ENCODE measurements at regions not wholly inside any gene's neighbourhood (a gene's known extent, or its start where the extent isn't known, plus 50 kb on each side); places are given as distances from the start of the nearest gene placed in this dataset.

DNA sequence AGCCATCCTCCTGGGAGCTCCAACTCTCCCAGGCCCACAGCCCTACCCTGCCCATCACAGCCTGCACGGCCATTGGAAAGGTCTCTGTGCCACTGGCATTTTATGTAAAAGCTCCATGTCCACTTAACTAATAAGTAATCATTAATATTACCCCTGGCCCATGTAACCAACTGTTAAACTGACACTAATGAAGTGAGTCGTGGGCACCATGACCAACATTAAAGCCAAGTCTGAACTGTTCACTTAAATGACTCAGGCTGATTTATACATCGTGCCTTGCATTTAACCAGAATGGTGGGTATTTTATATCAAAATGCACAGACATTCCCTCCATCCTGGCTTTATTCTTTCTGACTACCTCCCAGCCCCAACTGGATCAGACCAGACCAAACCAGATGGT lies 229.3 kb downstream of the SOX9 start:
- Mint-ChIP-seq H3K36me3 (no peaks in the 10 kb centered on the region), H3K4me1 (peaks cover 27% of the 10 kb centered on the region), H3K27me3 (ENCODE audit: low read depth) (no peaks in the 10 kb centered on the region), H3K9me3 (no peaks in the 10 kb centered on the region), H3K4me3 (no peak overlapping the region), H3K27ac (no peak overlapping the region)
- no peak for ATAC-seq
- DNase-seq (ENCODE audit: low spot score) = no peak
- TF ChIP-seq MYBL2 (CRISPR knock-in tag; IDR thresholded peaks at IDR 0.05) (no peak), TEAD1 (CRISPR knock-in tag; IDR thresholded peaks at IDR 0.05) (no peak), MXD4 (CRISPR knock-in tag; IDR thresholded peaks at IDR 0.05; ENCODE audit: borderline replicate concordance) (no peak), NR3C1 (CRISPR knock-in tag; conservative IDR thresholded peaks at IDR 0.05; ENCODE audit: low read depth) (no peak), FOXP1 (CRISPR knock-in tag; IDR thresholded peaks at IDR 0.05; ENCODE audit: borderline replicate concordance) (no peak), TP53 (CRISPR knock-in tag; IDR thresholded peaks at IDR 0.05) (no peak), SP1 (CRISPR knock-in tag; conservative IDR thresholded peaks at IDR 0.05) (no peak), OVOL2 (CRISPR knock-in tag; IDR thresholded peaks at IDR 0.05; ENCODE audit: borderline replicate concordance) (no peak), ZNF423 (CRISPR knock-in tag; IDR thresholded peaks at IDR 0.05) (no peak), SMAD4 (CRISPR knock-in tag; IDR thresholded peaks at IDR 0.05) (no peak), IRF2 (CRISPR knock-in tag; IDR thresholded peaks at IDR 0.05; ENCODE audit: borderline replicate concordance, low read depth) (no peak), ZNF232 (CRISPR knock-in tag; IDR thresholded peaks at IDR 0.05) (no peak)
- TF ChIP-seq, protein P1, sequence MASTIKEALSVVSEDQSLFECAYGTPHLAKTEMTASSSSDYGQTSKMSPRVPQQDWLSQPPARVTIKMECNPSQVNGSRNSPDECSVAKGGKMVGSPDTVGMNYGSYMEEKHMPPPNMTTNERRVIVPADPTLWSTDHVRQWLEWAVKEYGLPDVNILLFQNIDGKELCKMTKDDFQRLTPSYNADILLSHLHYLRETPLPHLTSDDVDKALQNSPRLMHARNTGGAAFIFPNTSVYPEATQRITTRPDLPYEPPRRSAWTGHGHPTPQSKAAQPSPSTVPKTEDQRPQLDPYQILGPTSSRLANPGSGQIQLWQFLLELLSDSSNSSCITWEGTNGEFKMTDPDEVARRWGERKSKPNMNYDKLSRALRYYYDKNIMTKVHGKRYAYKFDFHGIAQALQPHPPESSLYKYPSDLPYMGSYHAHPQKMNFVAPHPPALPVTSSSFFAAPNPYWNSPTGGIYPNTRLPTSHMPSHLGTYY (CRISPR knock-in tag; IDR thresholded peaks at IDR 0.05) = no peak
- TF ChIP-seq, protein P2, sequence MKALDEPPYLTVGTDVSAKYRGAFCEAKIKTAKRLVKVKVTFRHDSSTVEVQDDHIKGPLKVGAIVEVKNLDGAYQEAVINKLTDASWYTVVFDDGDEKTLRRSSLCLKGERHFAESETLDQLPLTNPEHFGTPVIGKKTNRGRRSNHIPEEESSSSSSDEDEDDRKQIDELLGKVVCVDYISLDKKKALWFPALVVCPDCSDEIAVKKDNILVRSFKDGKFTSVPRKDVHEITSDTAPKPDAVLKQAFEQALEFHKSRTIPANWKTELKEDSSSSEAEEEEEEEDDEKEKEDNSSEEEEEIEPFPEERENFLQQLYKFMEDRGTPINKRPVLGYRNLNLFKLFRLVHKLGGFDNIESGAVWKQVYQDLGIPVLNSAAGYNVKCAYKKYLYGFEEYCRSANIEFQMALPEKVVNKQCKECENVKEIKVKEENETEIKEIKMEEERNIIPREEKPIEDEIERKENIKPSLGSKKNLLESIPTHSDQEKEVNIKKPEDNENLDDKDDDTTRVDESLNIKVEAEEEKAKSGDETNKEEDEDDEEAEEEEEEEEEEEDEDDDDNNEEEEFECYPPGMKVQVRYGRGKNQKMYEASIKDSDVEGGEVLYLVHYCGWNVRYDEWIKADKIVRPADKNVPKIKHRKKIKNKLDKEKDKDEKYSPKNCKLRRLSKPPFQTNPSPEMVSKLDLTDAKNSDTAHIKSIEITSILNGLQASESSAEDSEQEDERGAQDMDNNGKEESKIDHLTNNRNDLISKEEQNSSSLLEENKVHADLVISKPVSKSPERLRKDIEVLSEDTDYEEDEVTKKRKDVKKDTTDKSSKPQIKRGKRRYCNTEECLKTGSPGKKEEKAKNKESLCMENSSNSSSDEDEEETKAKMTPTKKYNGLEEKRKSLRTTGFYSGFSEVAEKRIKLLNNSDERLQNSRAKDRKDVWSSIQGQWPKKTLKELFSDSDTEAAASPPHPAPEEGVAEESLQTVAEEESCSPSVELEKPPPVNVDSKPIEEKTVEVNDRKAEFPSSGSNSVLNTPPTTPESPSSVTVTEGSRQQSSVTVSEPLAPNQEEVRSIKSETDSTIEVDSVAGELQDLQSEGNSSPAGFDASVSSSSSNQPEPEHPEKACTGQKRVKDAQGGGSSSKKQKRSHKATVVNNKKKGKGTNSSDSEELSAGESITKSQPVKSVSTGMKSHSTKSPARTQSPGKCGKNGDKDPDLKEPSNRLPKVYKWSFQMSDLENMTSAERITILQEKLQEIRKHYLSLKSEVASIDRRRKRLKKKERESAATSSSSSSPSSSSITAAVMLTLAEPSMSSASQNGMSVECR (CRISPR knock-in tag; IDR thresholded peaks at IDR 0.05; ENCODE audit: borderline replicate concordance) = no peak
- TF ChIP-seq, protein P3, sequence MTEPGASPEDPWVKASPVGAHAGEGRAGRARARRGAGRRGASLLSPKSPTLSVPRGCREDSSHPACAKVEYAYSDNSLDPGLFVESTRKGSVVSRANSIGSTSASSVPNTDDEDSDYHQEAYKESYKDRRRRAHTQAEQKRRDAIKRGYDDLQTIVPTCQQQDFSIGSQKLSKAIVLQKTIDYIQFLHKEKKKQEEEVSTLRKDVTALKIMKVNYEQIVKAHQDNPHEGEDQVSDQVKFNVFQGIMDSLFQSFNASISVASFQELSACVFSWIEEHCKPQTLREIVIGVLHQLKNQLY (CRISPR knock-in tag; IDR thresholded peaks at IDR 0.05) = no peak
- TF ChIP-seq, protein P4, sequence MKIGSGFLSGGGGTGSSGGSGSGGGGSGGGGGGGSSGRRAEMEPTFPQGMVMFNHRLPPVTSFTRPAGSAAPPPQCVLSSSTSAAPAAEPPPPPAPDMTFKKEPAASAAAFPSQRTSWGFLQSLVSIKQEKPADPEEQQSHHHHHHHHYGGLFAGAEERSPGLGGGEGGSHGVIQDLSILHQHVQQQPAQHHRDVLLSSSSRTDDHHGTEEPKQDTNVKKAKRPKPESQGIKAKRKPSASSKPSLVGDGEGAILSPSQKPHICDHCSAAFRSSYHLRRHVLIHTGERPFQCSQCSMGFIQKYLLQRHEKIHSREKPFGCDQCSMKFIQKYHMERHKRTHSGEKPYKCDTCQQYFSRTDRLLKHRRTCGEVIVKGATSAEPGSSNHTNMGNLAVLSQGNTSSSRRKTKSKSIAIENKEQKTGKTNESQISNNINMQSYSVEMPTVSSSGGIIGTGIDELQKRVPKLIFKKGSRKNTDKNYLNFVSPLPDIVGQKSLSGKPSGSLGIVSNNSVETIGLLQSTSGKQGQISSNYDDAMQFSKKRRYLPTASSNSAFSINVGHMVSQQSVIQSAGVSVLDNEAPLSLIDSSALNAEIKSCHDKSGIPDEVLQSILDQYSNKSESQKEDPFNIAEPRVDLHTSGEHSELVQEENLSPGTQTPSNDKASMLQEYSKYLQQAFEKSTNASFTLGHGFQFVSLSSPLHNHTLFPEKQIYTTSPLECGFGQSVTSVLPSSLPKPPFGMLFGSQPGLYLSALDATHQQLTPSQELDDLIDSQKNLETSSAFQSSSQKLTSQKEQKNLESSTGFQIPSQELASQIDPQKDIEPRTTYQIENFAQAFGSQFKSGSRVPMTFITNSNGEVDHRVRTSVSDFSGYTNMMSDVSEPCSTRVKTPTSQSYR (CRISPR knock-in tag; IDR thresholded peaks at IDR 0.05) = no peak
- POLR2A ChIA-PET = no interaction called here
- CTCF ChIA-PET = interaction anchor here (1.5 kb wide), 1 partner anchor 81 kb away, joined by 4 read pairs; no protein-coding TSS in a partner anchor

DNA sequence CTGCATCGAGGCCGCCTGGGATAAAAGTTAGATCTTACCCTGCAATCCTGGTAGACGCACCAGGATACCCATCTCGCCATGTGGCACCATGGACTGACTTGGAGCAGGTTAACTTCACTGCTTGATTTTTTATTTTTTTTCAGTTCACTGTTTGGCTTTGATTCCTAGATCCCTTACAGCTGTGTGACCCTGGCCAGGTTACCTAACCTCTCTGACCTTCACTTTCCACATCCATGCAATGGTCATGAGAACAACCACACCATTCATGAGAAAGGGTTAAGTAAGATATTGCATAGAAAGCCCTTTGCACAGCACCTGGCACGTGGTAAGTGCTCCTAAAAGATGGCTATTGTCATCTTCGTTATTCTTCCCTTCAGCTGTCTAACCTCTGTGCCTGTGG lies 230.5 kb downstream of the SOX9 start:
- H3K27ac Mint-ChIP-seq = no peak overlapping the region
- no peak overlapping the region for H3K4me3 Mint-ChIP-seq
- TF ChIP-seq CREM (CRISPR knock-in tag; IDR thresholded peaks at IDR 0.05) (no peak), TEAD1 (CRISPR knock-in tag; IDR thresholded peaks at IDR 0.05) (no peak), PRRX2 (CRISPR knock-in tag; IDR thresholded peaks at IDR 0.05) (no peak), NFE2L1 (CRISPR knock-in tag; IDR thresholded peaks at IDR 0.05) (no peak), ZNF232 (CRISPR knock-in tag; IDR thresholded peaks at IDR 0.05) (no peak)
- TF ChIP-seq, protein P5, sequence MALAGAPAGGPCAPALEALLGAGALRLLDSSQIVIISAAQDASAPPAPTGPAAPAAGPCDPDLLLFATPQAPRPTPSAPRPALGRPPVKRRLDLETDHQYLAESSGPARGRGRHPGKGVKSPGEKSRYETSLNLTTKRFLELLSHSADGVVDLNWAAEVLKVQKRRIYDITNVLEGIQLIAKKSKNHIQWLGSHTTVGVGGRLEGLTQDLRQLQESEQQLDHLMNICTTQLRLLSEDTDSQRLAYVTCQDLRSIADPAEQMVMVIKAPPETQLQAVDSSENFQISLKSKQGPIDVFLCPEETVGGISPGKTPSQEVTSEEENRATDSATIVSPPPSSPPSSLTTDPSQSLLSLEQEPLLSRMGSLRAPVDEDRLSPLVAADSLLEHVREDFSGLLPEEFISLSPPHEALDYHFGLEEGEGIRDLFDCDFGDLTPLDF (CRISPR knock-in tag; IDR thresholded peaks at IDR 0.05) = no peak
- TF ChIP-seq, protein P6, sequence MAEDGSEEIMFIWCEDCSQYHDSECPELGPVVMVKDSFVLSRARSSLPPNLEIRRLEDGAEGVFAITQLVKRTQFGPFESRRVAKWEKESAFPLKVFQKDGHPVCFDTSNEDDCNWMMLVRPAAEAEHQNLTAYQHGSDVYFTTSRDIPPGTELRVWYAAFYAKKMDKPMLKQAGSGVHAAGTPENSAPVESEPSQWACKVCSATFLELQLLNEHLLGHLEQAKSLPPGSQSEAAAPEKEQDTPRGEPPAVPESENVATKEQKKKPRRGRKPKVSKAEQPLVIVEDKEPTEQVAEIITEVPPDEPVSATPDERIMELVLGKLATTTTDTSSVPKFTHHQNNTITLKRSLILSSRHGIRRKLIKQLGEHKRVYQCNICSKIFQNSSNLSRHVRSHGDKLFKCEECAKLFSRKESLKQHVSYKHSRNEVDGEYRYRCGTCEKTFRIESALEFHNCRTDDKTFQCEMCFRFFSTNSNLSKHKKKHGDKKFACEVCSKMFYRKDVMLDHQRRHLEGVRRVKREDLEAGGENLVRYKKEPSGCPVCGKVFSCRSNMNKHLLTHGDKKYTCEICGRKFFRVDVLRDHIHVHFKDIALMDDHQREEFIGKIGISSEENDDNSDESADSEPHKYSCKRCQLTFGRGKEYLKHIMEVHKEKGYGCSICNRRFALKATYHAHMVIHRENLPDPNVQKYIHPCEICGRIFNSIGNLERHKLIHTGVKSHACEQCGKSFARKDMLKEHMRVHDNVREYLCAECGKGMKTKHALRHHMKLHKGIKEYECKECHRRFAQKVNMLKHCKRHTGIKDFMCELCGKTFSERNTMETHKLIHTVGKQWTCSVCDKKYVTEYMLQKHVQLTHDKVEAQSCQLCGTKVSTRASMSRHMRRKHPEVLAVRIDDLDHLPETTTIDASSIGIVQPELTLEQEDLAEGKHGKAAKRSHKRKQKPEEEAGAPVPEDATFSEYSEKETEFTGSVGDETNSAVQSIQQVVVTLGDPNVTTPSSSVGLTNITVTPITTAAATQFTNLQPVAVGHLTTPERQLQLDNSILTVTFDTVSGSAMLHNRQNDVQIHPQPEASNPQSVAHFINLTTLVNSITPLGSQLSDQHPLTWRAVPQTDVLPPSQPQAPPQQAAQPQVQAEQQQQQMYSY (CRISPR knock-in tag; IDR thresholded peaks at IDR 0.05) = no peak
- TF ChIP-seq, protein P7, sequence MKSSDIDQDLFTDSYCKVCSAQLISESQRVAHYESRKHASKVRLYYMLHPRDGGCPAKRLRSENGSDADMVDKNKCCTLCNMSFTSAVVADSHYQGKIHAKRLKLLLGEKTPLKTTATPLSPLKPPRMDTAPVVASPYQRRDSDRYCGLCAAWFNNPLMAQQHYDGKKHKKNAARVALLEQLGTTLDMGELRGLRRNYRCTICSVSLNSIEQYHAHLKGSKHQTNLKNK (CRISPR knock-in tag; IDR thresholded peaks at IDR 0.05) = no peak

More for the DNA sequence above, 230.5 kb downstream of the SOX9 start:
- ChIA-PET CTCF (interaction anchor here (1.0 kb wide), 1 partner anchor 189 kb away, joined by 6 read pairs; no protein-coding TSS in a partner anchor), POLR2A (interaction anchor here (0.6 kb wide), 1 partner anchor 153 kb away, joined by 3 read pairs; no protein-coding TSS in a partner anchor)
- Mint-ChIP-seq H3K9me3 (no peaks in the 10 kb centered on the region), H3K36me3 (no peaks in the 10 kb centered on the region), H3K4me1 (peaks cover 27% of the 10 kb centered on the region), H3K27me3 (ENCODE audit: low read depth) (no peaks in the 10 kb centered on the region)
- ATAC-seq (no peak), DNase-seq (ENCODE audit: low spot score) (no peak)

Measured in WTC11 (cell line).